ENCODE measurements at regions not wholly inside any gene's neighbourhood (a gene's known extent, or its start where the extent isn't known, plus 50 kb on each side); places are given as distances from the start of the nearest gene placed in this dataset.

DNA sequence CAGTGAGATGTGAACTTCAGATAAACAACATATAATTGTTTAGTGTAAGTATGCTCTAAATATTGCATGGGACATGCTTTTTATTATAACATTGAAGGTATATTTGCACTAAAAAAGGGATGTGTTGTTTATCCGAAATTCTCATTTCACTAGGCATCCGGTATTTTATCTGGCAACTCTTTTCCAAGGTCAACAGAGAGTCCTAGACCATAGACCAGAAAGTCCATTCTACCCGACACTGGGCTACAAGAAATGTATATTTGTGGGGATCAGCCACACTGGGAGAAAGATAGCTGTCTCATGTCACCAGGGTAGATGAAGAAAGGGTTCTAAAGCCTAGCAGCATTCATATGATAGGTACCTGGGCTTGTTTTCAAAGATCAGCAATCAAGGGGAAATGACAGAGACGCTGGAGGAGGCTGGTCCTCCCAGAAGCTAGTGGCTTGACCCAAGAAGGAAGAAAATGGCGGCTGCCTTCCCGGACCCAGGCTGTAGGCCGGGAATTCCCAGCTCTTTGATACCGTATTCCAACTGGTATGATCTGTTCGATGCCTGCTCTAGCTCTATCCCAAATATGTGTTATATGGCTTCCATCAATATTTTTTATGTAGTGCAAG, 161.1 kb upstream of the IRF2BP2 start:
- TF ChIP-seq, protein P1, sequence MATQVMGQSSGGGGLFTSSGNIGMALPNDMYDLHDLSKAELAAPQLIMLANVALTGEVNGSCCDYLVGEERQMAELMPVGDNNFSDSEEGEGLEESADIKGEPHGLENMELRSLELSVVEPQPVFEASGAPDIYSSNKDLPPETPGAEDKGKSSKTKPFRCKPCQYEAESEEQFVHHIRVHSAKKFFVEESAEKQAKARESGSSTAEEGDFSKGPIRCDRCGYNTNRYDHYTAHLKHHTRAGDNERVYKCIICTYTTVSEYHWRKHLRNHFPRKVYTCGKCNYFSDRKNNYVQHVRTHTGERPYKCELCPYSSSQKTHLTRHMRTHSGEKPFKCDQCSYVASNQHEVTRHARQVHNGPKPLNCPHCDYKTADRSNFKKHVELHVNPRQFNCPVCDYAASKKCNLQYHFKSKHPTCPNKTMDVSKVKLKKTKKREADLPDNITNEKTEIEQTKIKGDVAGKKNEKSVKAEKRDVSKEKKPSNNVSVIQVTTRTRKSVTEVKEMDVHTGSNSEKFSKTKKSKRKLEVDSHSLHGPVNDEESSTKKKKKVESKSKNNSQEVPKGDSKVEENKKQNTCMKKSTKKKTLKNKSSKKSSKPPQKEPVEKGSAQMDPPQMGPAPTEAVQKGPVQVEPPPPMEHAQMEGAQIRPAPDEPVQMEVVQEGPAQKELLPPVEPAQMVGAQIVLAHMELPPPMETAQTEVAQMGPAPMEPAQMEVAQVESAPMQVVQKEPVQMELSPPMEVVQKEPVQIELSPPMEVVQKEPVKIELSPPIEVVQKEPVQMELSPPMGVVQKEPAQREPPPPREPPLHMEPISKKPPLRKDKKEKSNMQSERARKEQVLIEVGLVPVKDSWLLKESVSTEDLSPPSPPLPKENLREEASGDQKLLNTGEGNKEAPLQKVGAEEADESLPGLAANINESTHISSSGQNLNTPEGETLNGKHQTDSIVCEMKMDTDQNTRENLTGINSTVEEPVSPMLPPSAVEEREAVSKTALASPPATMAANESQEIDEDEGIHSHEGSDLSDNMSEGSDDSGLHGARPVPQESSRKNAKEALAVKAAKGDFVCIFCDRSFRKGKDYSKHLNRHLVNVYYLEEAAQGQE (IDR thresholded peaks at IDR 0.05; ENCODE audit: insufficient replicate concordance, low read depth), result no peak
- TF ChIP-seq, protein P2, sequence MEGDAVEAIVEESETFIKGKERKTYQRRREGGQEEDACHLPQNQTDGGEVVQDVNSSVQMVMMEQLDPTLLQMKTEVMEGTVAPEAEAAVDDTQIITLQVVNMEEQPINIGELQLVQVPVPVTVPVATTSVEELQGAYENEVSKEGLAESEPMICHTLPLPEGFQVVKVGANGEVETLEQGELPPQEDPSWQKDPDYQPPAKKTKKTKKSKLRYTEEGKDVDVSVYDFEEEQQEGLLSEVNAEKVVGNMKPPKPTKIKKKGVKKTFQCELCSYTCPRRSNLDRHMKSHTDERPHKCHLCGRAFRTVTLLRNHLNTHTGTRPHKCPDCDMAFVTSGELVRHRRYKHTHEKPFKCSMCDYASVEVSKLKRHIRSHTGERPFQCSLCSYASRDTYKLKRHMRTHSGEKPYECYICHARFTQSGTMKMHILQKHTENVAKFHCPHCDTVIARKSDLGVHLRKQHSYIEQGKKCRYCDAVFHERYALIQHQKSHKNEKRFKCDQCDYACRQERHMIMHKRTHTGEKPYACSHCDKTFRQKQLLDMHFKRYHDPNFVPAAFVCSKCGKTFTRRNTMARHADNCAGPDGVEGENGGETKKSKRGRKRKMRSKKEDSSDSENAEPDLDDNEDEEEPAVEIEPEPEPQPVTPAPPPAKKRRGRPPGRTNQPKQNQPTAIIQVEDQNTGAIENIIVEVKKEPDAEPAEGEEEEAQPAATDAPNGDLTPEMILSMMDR (IDR thresholded peaks at IDR 0.05; ENCODE audit: insufficient read depth, low read length), result no peak
- no peak for TF ChIP-seq GABPA (IDR thresholded peaks at IDR 0.05; ENCODE audit: low read depth)

Measured in HL-60 (cell line).